Endodermal cell (in vitro differentiated cells): ENCODE measurements at regions not wholly inside any gene's neighbourhood (a gene's known extent, or its start where the extent isn't known, plus 50 kb on each side); places are given as distances from the start of the nearest gene placed in this dataset.

Experiments
- DNase-seq: peaks from one replicate; pipeline ENCODE4 v3.0.0-alpha.2; 2017
- H3K27ac ChIP-seq: 2 replicates; pipeline ENCODE4 v1.5.1; 2013; ENCODE audit warnings: mild to moderate bottlenecking, low read depth, low read length, moderate library complexity
- H3K27me3 ChIP-seq: 2 replicates; pipeline ENCODE4 v1.6.1; 2013; ENCODE audit warnings: mild to moderate bottlenecking, low read length, moderate library complexity; ENCODE audit not compliant: insufficient read depth, control insufficient read depth, poor library complexity, severe bottlenecking
- H3K36me3 ChIP-seq: 2 replicates; pipeline ENCODE4 v1.7.0; 2013; ENCODE audit warnings: mild to moderate bottlenecking, low read length, moderate library complexity; ENCODE audit not compliant: control insufficient read depth, insufficient read depth
- H3K4me1 ChIP-seq: one replicate; pipeline ENCODE4 v1.7.0; 2013; ENCODE audit warnings: low read length; ENCODE audit not compliant: control insufficient read depth, insufficient read depth
- H3K4me3 ChIP-seq: 2 replicates; pipeline ENCODE4 v1.5.1; 2013; ENCODE audit warnings: mild to moderate bottlenecking, low read length, moderate library complexity
- H3K9ac ChIP-seq: 2 replicates; pipeline ENCODE4 v1.6.1; 2013; ENCODE audit warnings: mild to moderate bottlenecking, low read length, moderate library complexity; ENCODE audit not compliant: poor library complexity, severe bottlenecking; ENCODE audit errors: extremely low read depth
- H3K9me3 ChIP-seq: 2 replicates; pipeline ENCODE4 v1.6.1; 2013; ENCODE audit warnings: mild to moderate bottlenecking, low read length, moderate library complexity; ENCODE audit not compliant: control insufficient read depth
- H3K27ac Mint-ChIP-seq: 2 replicates; pipeline ENCODE4 v1.8.0; 2020; ENCODE audit warnings: mixed read lengths
- H3K27me3 Mint-ChIP-seq: 2 replicates; pipeline ENCODE4 v1.8.0; 2021; ENCODE audit warnings: mild to moderate bottlenecking, mixed read lengths; ENCODE audit not compliant: insufficient read depth
- H3K36me3 Mint-ChIP-seq: 2 replicates; pipeline ENCODE4 v1.8.0; 2020; ENCODE audit warnings: low read depth, mixed read lengths
- H3K4me1 Mint-ChIP-seq: 2 replicates; pipeline ENCODE4 v1.8.0; 2020; ENCODE audit warnings: mixed read lengths
- H3K4me3 Mint-ChIP-seq: 2 replicates; pipeline ENCODE4 v1.8.0; 2020; ENCODE audit warnings: mild to moderate bottlenecking, moderate library complexity, mixed read lengths
- H3K9me3 Mint-ChIP-seq: 2 replicates; pipeline ENCODE4 v1.8.0; 2020; ENCODE audit warnings: mild to moderate bottlenecking, mixed read lengths
- CTCF ChIP-seq: fragments of 200-600 bp; sonication (generic); conservative IDR thresholded peaks from 2 replicates; pipeline ENCODE4 v1.5.0; 2021; ENCODE audit warnings: antibody characterized with exemption, mild to moderate bottlenecking
- WGBS, 2 experiments: methylation state at CpG; one replicate each; pipeline versions ENCODE4 v1.1.5 to v1.1.7; 2013; ENCODE audit warnings: missing lambda C conversion rate in 2 of 2, mixed read lengths in 1 of 2; ENCODE audit not compliant: insufficient coverage in 1 of 2, insufficient read length in 1 of 2; 5-methylcytosine and 5-hydroxymethylcytosine counted together

- Histone ChIP-seq H3K27me3 (no peaks in the 10 kb centered on the region), H3K4me1 (peaks cover 21% of the 10 kb centered on the region), H3K36me3 (peaks cover 34% of the 10 kb centered on the region), H3K27ac (no peak overlapping the region), H3K4me3 (peak overlapping the region; percentile 67), H3K9ac (no peak overlapping the region), H3K9me3 (peaks cover 39% of the 10 kb centered on the region)
- no peak overlapping the region for H3K4me3 Mint-ChIP-seq
- no peak for TF ChIP-seq CTCF
- H3K27me3 Mint-ChIP-seq, result no peaks in the 10 kb centered on the region
- peaks cover 36% of the 10 kb centered on the region for H3K4me1 Mint-ChIP-seq
- no peak for DNase-seq
- WGBS, 2 experiments, result 85 to 96% methylated on average over 5 to 7 of the region's 7 CpGs
- H3K9me3 Mint-ChIP-seq, result peaks cover 34% of the 10 kb centered on the region
- H3K36me3 Mint-ChIP-seq, result peaks cover 25% of the 10 kb centered on the region
- no peak overlapping the region for H3K27ac Mint-ChIP-seq
Measured at GRCh38 chr2:216320852-216321251, 51.4 kb downstream of the MARCHF4 start.

DNA sequence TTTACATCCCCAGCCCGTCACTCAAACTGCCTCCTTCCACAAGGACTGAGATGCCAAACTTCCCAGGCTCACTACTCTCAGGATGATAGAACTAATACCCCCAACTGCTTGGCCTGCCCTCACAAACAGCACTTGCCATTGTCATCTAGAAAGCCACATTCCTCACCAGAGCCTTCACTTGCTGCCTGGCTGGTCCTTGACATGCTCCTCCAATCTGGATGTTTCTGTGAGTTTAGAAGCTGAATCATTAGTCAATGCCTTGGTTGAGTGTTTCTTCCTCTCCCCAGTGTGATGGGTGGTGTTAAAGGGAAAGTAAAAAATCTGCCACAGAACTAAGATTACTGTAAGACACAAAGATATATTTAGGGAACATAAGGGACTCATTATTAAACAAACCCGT, 52.5 kb downstream of the MARCHF4 start:
- Mint-ChIP-seq H3K9me3 (peaks cover 28% of the 10 kb centered on the region), H3K4me3 (no peak overlapping the region), H3K4me1 (peaks cover 42% of the 10 kb centered on the region), H3K27me3 (no peaks in the 10 kb centered on the region), H3K36me3 (peaks cover 25% of the 10 kb centered on the region), H3K27ac (peak overlapping the region; percentile 59)
- H3K36me3 ChIP-seq, result peaks cover 34% of the 10 kb centered on the region
- H3K4me1 ChIP-seq, result peaks cover 23% of the 10 kb centered on the region
- peak overlapping the region; percentile 72 for H3K4me3 ChIP-seq
- H3K27me3 ChIP-seq, result no peaks in the 10 kb centered on the region
- H3K9me3 ChIP-seq, result peaks cover 39% of the 10 kb centered on the region
- WGBS, 2 experiments, result 80 to 100% methylated on average over 1 to 2 of the region's 2 CpGs
- H3K9ac ChIP-seq, result no peak overlapping the region
- TF ChIP-seq CTCF, result no peak
- DNase-seq, result peak; percentile 88
- H3K27ac ChIP-seq, result no peak overlapping the region

DNA sequence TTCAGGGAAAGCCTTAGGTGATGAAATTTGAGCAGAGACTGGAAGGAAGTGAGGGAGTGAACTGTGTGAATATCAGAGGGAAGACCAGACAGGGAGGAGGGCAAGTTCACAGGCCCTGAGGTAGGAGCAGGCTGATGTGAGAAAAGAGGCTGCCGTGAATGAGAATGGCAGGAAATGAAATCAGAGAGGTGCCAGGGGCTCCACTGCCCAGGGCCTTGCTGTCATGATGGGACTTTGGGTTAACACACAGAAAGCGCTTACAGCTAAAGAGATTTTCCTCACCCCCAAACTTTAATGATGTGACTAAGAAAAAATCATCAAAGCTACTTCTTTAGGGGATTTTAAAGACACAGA, 53.8 kb downstream of the MARCHF4 start:
- peak overlapping the region; percentile 19 for H3K4me3 Mint-ChIP-seq
- peaks cover 49% of the 10 kb centered on the region for H3K4me1 Mint-ChIP-seq
- H3K27ac Mint-ChIP-seq, result peak overlapping the region; percentile 74
- H3K9ac ChIP-seq, result peak overlapping the region; percentile 58
- whole genome bisulfite sequencing, 2 experiments, result 38 to 40% methylated on average over 1 to 2 of the region's 2 CpGs
- H3K27me3 Mint-ChIP-seq, result no peaks in the 10 kb centered on the region
- H3K9me3 ChIP-seq, result peaks cover 39% of the 10 kb centered on the region
- peaks cover 34% of the 10 kb centered on the region for H3K36me3 ChIP-seq
- peak; percentile 78 for DNase-seq
- peaks cover 23% of the 10 kb centered on the region for H3K36me3 Mint-ChIP-seq
- H3K4me3 ChIP-seq, result peak overlapping the region; percentile 72
- peaks cover 25% of the 10 kb centered on the region for H3K9me3 Mint-ChIP-seq
- H3K27ac ChIP-seq, result peak overlapping the region; percentile 55
- no peak for TF ChIP-seq CTCF
- no peaks in the 10 kb centered on the region for H3K27me3 ChIP-seq
- H3K4me1 ChIP-seq, result peaks cover 23% of the 10 kb centered on the region
